ENCODE measurements at regions not wholly inside any gene's neighbourhood (a gene's known extent, or its start where the extent isn't known, plus 50 kb on each side); places are given as distances from the start of the nearest gene placed in this dataset.

- TF ChIP-seq CTCF (IDR thresholded peaks at IDR 0.05), result no peak
- no peak for TF ChIP-seq POLR2AphosphoS5 (IDR thresholded peaks at IDR 0.05)
- no peak for TF ChIP-seq POLR2A (IDR thresholded peaks at IDR 0.05)
- Histone ChIP-seq H3K9me3 (no peaks in the 10 kb centered on the region), H3K4me3 (no peak overlapping the region), H3K27me3 (no peaks in the 10 kb centered on the region), H3K27ac (no peak overlapping the region), H3K4me1 (no peaks in the 10 kb centered on the region), H3K36me3 (no peaks in the 10 kb centered on the region)
- intact Hi-C loops (cut with DNase I; ENCODE audit: low total_unique reads), result no loop called here
- DNase-seq (ENCODE audit: low spot score in 2 of 2), result peak in 1 of 2 donors; percentile 22
These were observed 59.0 kb downstream of the ING2 start for GRCh38 chr4:183563874-183564273.

- H3K9me3 ChIP-seq, result no peaks in the 10 kb centered on the region
- H3K4me3 ChIP-seq, result peak overlapping the region in 1 of 3 donors; percentile 10
- H3K4me1 ChIP-seq, result no peaks in the 10 kb centered on the region
- intact Hi-C loops (cut with DNase I; ENCODE audit: low total_unique reads), result loop anchor here (5.0 kb wide), 1 partner anchor 491 kb away; no protein-coding TSS in a partner anchor
- TF ChIP-seq POLR2AphosphoS5 (IDR thresholded peaks at IDR 0.05) (no peak), CTCF (IDR thresholded peaks at IDR 0.05) (no peak), POLR2A (IDR thresholded peaks at IDR 0.05) (no peak)
- H3K36me3 ChIP-seq, result no peaks in the 10 kb centered on the region
- H3K27ac ChIP-seq, result no peak overlapping the region
- H3K27me3 ChIP-seq, result no peaks in the 10 kb centered on the region
- peak in 1 of 2 donors; percentile 64 for DNase-seq (ENCODE audit: low spot score in 2 of 2)
These were observed 66.6 kb downstream of the ING2 start for GRCh38 chr4:183571350-183571941.

GRCh38 chr4:183576701-183577404 is 72.0 kb downstream of the ING2 start:
- Histone ChIP-seq H3K4me1 (no peaks in the 10 kb centered on the region), H3K27me3 (no peaks in the 10 kb centered on the region), H3K36me3 (no peaks in the 10 kb centered on the region), H3K9me3 (no peaks in the 10 kb centered on the region), H3K4me3 (no peak overlapping the region), H3K27ac (no peak overlapping the region)
- no peak for TF ChIP-seq POLR2A (IDR thresholded peaks at IDR 0.05)
- no peak for TF ChIP-seq CTCF (IDR thresholded peaks at IDR 0.05)
- no peak for TF ChIP-seq POLR2AphosphoS5 (IDR thresholded peaks at IDR 0.05)
- no peak for DNase-seq (ENCODE audit: low spot score in 2 of 2)
- intact Hi-C loops (cut with DNase I; ENCODE audit: low total_unique reads), result no loop called here

- Histone ChIP-seq H3K9me3 (no peaks in the 10 kb centered on the region), H3K27ac (no peak overlapping the region), H3K4me3 (no peak overlapping the region), H3K4me1 (no peaks in the 10 kb centered on the region), H3K36me3 (no peaks in the 10 kb centered on the region), H3K27me3 (no peaks in the 10 kb centered on the region)
- DNase-seq (ENCODE audit: low spot score in 2 of 2), result no peak
- TF ChIP-seq POLR2A (IDR thresholded peaks at IDR 0.05) (no peak), CTCF (IDR thresholded peaks at IDR 0.05) (no peak), POLR2AphosphoS5 (IDR thresholded peaks at IDR 0.05) (no peak)
- intact Hi-C loops (cut with DNase I; ENCODE audit: low total_unique reads), result no loop called here
These were observed 75.5 kb downstream of the ING2 start for GRCh38 chr4:183580370-183580769.

- no peak overlapping the region for H3K4me3 ChIP-seq
- H3K27ac ChIP-seq, result no peak overlapping the region
- H3K4me1 ChIP-seq, result no peaks in the 10 kb centered on the region
- TF ChIP-seq CTCF (IDR thresholded peaks at IDR 0.05) (no peak), POLR2AphosphoS5 (IDR thresholded peaks at IDR 0.05) (no peak), POLR2A (IDR thresholded peaks at IDR 0.05) (no peak)
- no peaks in the 10 kb centered on the region for H3K9me3 ChIP-seq
- DNase-seq (ENCODE audit: low spot score in 2 of 2), result no peak
- intact Hi-C loops (cut with DNase I; ENCODE audit: low total_unique reads), result no loop called here
- no peaks in the 10 kb centered on the region for H3K27me3 ChIP-seq
- no peaks in the 10 kb centered on the region for H3K36me3 ChIP-seq
These were observed 76.0 kb downstream of the ING2 start for GRCh38 chr4:183580849-183581248.
